ENCODE measurements at regions not wholly inside any gene's neighbourhood (a gene's known extent, or its start where the extent isn't known, plus 50 kb on each side); places are given as distances from the start of the nearest gene placed in this dataset.

- Histone ChIP-seq H3K4me1 (peaks cover 0 to 15% (median 0%) of the 10 kb centered on the region in 4 donors), H3K4me3 (no peak overlapping the region), H3K36me3 (no peaks in the 10 kb centered on the region), H3K9me3 (peaks cover 0 to 8% (median 0%) of the 10 kb centered on the region in 4 donors), H3K27ac (no peak overlapping the region), H3K27me3 (no peaks in the 10 kb centered on the region)
- WGBS, 2 donors: 81 to 91% methylated on average over 5 of the region's 5 CpGs
- TF ChIP-seq CTCF (IDR thresholded peaks at IDR 0.05) (no peak), EP300 (IDR thresholded peaks at IDR 0.05) (no peak), POLR2A (IDR thresholded peaks at IDR 0.05) (no peak)
- DNase-seq (ENCODE audit: low spot score in 2 of 2): no peak
Observed at GRCh38 chr17:78305801-78306200, 54.1 kb downstream of the SOCS3 start.

GRCh38 chr17:78304549-78305037 is 55.3 kb downstream of the SOCS3 start:
- peak in 1 of 5 experiments; percentile 11 for TF ChIP-seq CTCF (IDR thresholded peaks at IDR 0.05)
- TF ChIP-seq EP300 (IDR thresholded peaks at IDR 0.05): peak in 1 of 2 donors; percentile 59
- TF ChIP-seq POLR2A (IDR thresholded peaks at IDR 0.05): no peak
- Histone ChIP-seq H3K27me3 (no peaks in the 10 kb centered on the region), H3K4me3 (no peak overlapping the region), H3K4me1 (peaks cover 0 to 15% (median 0%) of the 10 kb centered on the region in 4 donors), H3K36me3 (no peaks in the 10 kb centered on the region), H3K9me3 (peaks cover 0 to 8% (median 0%) of the 10 kb centered on the region in 4 donors), H3K27ac (peak overlapping the region in 2 of 4 donors; percentile 16 to 50)
- DNase-seq (ENCODE audit: low spot score in 2 of 2): peak; percentile 59 to 72
- 40 to 44% methylated on average over 6 to 9 of the region's 9 CpGs for WGBS, 2 donors

GRCh38 chr17:78302478-78302877 is 57.4 kb downstream of the SOCS3 start:
- Histone ChIP-seq H3K27ac (no peak overlapping the region), H3K27me3 (no peaks in the 10 kb centered on the region), H3K4me1 (peaks cover 0 to 15% (median 0%) of the 10 kb centered on the region in 4 donors), H3K9me3 (peaks cover 0 to 8% (median 0%) of the 10 kb centered on the region in 4 donors), H3K4me3 (no peak overlapping the region), H3K36me3 (no peaks in the 10 kb centered on the region)
- DNase-seq (ENCODE audit: low spot score in 2 of 2): no peak
- WGBS, 2 donors: 91 to 95% methylated on average over 5 of the region's 5 CpGs
- TF ChIP-seq POLR2A (IDR thresholded peaks at IDR 0.05): no peak
- no peak for TF ChIP-seq CTCF (IDR thresholded peaks at IDR 0.05)
- TF ChIP-seq EP300 (IDR thresholded peaks at IDR 0.05): no peak

- Histone ChIP-seq H3K4me3 (no peak overlapping the region), H3K4me1 (peaks cover 0 to 15% (median 0%) of the 10 kb centered on the region in 4 donors), H3K36me3 (no peaks in the 10 kb centered on the region), H3K27ac (no peak overlapping the region), H3K27me3 (no peaks in the 10 kb centered on the region), H3K9me3 (peaks cover 0 to 7% (median 0%) of the 10 kb centered on the region in 4 donors)
- no peak for TF ChIP-seq CTCF (IDR thresholded peaks at IDR 0.05)
- TF ChIP-seq POLR2A (IDR thresholded peaks at IDR 0.05): no peak
- TF ChIP-seq EP300 (IDR thresholded peaks at IDR 0.05): no peak
- WGBS, 2 donors: 72 to 81% methylated on average over 10 to 11 of the region's 11 CpGs
- no peak for DNase-seq (ENCODE audit: low spot score in 2 of 2)
Observed at GRCh38 chr17:78301821-78302213, 58.1 kb downstream of the SOCS3 start.

GRCh38 chr17:78300962-78301820 is 58.7 kb downstream of the SOCS3 start:
- H3K27me3 ChIP-seq: no peaks in the 10 kb centered on the region
- DNase-seq (ENCODE audit: low spot score in 2 of 2): no peak
- H3K4me1 ChIP-seq: peaks cover 0 to 15% (median 0%) of the 10 kb centered on the region in 4 donors
- H3K36me3 ChIP-seq: no peaks in the 10 kb centered on the region
- no peak overlapping the region for H3K4me3 ChIP-seq
- H3K27ac ChIP-seq: no peak overlapping the region
- no peak for TF ChIP-seq POLR2A (IDR thresholded peaks at IDR 0.05)
- TF ChIP-seq EP300 (IDR thresholded peaks at IDR 0.05): no peak
- no peak for TF ChIP-seq CTCF (IDR thresholded peaks at IDR 0.05)
- WGBS, 2 donors: 83 to 85% methylated on average over 18 to 19 of the region's 19 CpGs
- peaks cover 0 to under 1% (median 0%) of the 10 kb centered on the region in 4 donors for H3K9me3 ChIP-seq
